ENCODE measurements at regions not wholly inside any gene's neighbourhood (a gene's known extent, or its start where the extent isn't known, plus 50 kb on each side); places are given as distances from the start of the nearest gene placed in this dataset.

DNA sequence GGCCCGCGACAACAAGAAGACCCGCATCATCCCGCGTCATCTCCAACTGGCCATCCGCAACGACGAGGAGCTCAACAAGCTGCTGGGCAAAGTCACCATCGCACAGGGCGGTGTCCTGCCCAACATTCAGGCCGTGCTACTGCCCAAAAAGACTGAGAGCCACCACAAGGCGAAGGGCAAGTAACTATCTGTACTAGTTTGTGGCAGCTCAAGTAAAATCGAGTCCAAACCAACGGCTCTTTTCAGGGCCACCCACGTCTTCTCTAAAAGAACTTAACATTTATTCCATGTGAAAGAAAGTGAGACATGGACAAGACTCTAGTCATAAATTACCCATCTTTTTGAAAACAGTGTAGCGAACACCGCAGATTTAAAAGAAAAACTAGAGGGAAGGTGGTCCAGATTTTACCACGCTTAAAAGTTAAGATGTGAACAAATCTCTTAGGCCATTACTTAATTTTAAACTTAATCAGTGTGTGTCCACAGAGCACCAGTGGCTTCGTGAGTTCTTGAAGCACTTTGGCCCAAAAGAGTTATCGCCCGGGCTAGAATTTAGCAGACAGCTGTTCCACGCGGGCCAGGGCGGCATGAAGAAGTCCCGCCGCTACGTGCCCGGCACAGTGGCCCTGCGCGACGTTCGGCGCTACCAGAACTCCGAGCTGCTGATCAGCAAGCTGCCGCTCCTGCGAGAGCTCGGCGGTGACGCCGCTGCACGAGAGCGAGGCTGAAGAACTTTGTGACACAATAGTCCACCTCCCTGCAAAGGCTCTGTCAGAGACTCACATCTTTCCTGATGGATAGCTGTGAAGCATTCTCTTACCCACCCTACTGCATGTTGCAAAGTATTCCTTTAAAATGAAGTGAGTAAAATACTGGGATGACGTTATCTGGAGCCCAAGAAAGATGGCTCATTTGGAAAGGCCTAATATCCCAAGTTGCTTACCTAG lies 113.9 kb upstream of the PRSS16 start:
- in situ Hi-C loops (cut with MboI; ENCODE audit: low pct_unique_long_range_greater_than_20kb, low sequenced_read_pairs, unreplicated experiment): loop anchor here (10.0 kb wide), 2 partner anchors 939 to 1099 kb away; a partner anchor contains a TSS
- TF ChIP-seq, protein P1, sequence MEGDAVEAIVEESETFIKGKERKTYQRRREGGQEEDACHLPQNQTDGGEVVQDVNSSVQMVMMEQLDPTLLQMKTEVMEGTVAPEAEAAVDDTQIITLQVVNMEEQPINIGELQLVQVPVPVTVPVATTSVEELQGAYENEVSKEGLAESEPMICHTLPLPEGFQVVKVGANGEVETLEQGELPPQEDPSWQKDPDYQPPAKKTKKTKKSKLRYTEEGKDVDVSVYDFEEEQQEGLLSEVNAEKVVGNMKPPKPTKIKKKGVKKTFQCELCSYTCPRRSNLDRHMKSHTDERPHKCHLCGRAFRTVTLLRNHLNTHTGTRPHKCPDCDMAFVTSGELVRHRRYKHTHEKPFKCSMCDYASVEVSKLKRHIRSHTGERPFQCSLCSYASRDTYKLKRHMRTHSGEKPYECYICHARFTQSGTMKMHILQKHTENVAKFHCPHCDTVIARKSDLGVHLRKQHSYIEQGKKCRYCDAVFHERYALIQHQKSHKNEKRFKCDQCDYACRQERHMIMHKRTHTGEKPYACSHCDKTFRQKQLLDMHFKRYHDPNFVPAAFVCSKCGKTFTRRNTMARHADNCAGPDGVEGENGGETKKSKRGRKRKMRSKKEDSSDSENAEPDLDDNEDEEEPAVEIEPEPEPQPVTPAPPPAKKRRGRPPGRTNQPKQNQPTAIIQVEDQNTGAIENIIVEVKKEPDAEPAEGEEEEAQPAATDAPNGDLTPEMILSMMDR (IDR thresholded peaks at IDR 0.05; ENCODE audit: extremely low read depth, insufficient read depth, missing control alignments): no peak
- DNase-seq (ENCODE audit: low spot score): no peak

DNA sequence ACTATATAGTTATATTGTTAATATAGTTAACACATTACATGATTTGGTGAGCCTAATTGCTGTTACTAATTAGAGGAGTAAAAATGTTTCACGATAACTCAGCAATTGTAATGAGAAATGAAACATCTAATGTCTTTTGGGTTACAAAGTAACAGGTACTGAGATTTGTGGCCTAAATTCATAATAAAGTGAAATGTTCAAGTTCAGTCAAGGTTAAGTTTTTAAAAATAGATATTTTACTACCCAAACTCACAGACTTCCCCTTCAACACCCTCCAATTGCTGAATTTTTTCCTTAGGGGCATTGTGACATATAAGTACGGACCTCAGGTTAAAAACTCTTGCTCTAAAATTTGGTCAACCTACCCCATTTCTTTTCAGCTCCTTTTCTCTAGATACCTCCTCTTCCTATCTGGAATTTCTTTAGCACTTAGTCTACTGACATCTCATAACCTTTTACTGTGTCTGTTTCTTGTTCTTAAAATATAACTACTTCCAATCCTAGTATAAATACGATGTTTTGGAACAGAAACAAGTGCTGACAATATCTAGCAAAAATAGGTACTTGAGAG lies 112.3 kb upstream of the PRSS16 start:
- DNase-seq (ENCODE audit: low spot score): no peak
- in situ Hi-C loops (cut with MboI; ENCODE audit: low pct_unique_long_range_greater_than_20kb, low sequenced_read_pairs, unreplicated experiment): loop anchor here (10.0 kb wide), 2 partner anchors 940 to 1100 kb away; a partner anchor contains a TSS
- TF ChIP-seq, protein P1 (IDR thresholded peaks at IDR 0.05; ENCODE audit: extremely low read depth, insufficient read depth, missing control alignments): no peak

DNA sequence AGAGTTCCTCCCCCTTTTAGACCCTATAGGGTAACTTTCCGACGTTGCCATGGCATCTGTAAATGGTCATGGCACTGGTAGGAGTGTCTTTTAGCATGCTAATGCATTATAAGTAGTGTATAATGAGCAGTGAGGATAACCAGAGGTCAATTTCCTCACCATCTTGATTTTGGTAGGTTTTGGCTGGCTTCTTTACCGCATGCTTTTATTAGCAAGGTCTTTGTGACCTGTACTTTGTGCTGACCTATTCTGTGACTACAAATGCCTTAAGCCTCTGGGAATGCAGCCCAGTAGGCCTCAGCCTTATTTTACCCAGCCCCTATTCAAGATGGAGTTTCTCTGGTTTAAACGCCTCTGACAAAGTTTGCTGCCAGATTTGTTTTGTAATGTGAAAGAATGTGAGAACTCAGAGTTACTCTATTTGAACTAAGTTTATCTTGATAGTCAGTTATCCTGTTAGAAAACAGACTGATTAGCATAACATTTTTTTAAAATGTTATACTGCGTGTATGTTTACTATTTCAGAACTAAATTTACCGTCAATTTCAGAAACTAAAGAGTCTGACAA lies 111.3 kb upstream of the PRSS16 start:
- TF ChIP-seq, protein P1 (IDR thresholded peaks at IDR 0.05; ENCODE audit: extremely low read depth, insufficient read depth, missing control alignments): no peak
- DNase-seq (ENCODE audit: low spot score): no peak
- in situ Hi-C loops (cut with MboI; ENCODE audit: low pct_unique_long_range_greater_than_20kb, low sequenced_read_pairs, unreplicated experiment): loop anchor here (10.0 kb wide), 2 partner anchors 941 to 1101 kb away; a partner anchor contains a TSS

DNA sequence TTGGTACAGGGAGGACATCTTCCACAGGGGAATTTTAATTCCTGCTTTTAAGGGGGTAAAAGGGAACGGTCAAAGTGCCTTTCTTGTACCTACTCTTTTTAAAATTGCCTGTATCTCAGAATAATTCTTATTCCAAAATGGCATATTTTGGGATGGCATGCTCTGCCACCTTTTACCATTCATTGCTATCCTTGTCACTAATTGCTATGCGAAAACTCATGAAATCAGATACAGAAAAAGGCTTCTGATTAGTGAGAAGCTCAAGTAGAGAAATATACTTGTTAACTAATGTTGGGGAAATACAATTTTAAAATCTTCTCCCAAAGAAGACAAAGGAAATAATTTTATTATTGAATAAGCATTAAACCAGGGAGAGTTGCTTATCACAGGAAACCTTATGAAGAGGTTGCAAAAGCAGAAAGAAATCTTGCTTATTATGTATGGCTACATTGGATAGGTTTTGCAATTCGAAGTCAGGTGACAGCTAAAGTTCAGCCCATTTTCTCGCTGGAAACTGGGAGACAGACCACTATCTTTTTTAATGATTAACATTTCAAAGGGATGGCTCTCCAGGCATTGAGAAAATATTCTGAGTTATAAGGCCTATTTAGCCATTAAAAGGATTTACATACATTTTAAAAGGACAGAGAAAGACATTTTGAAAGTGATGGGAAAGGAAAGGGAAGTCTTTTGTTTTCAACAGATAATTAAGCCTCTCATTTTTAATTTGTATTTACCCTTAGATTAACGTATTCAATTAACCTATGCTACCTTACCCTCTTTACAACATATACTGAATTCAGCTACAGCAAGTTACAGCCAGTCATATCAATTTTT lies 110.3 kb upstream of the PRSS16 start:
- TF ChIP-seq, protein P1 (IDR thresholded peaks at IDR 0.05; ENCODE audit: extremely low read depth, insufficient read depth, missing control alignments): no peak
- DNase-seq (ENCODE audit: low spot score): no peak
- in situ Hi-C loops (cut with MboI; ENCODE audit: low pct_unique_long_range_greater_than_20kb, low sequenced_read_pairs, unreplicated experiment): loop anchor here (10.0 kb wide), 2 partner anchors 942 to 1102 kb away; a partner anchor contains a TSS

DNA sequence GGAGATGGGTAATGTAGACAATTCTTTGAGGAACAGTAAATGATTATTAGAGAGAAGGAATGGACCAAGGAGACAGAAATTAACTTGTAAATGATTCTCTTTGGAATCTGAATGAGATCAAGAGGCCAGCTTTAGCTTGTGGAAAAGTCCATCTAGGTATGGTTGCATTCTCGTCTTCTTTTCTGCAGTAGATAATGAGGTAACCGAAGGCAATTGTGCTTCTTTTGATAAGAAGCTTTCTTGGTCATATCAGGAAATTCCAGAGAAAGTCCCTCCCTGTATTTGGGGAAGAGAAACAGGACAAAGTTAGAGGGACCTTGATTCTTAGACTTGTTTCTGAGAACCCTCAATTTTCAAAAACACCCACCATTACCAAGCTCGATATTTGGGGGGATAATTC lies 109.1 kb upstream of the PRSS16 start:
- TF ChIP-seq, protein P1 (IDR thresholded peaks at IDR 0.05; ENCODE audit: extremely low read depth, insufficient read depth, missing control alignments): no peak
- in situ Hi-C loops (cut with MboI; ENCODE audit: low pct_unique_long_range_greater_than_20kb, low sequenced_read_pairs, unreplicated experiment): loop anchor here (10.0 kb wide), 2 partner anchors 944 to 1104 kb away; a partner anchor contains a TSS
- DNase-seq (ENCODE audit: low spot score): no peak
